ENCODE measurements at regions not wholly inside any gene's neighbourhood (a gene's known extent, or its start where the extent isn't known, plus 50 kb on each side); places are given as distances from the start of the nearest gene placed in this dataset.

GRCh38 chr13:79782541-79783205, 301.7 kb downstream of the NDFIP2 start:
- Histone ChIP-seq H3K9me3 (ENCODE audit: control insufficient read depth in 1 of 2, insufficient read depth in 1 of 2, low read length in 2 of 2) (peaks cover 0 to 4% of the 10 kb centered on the region in 2 experiments), H3K27ac (ENCODE audit: low read depth in 1 of 2, low read length in 2 of 2) (no peak overlapping the region), H3K27me3 (ENCODE audit: control insufficient read depth in 1 of 2, insufficient read depth in 2 of 2, low read length in 2 of 2) (no peaks in the 10 kb centered on the region), H3K4me1 (ENCODE audit: insufficient read depth, low read length) (no peaks in the 10 kb centered on the region), H3K36me3 (ENCODE audit: insufficient read depth, low read length) (no peaks in the 10 kb centered on the region), H3K4me3 (ENCODE audit: low read length) (no peak overlapping the region)
- Mint-ChIP-seq H3K27me3 (no peaks in the 10 kb centered on the region), H3K9me3 (no peaks in the 10 kb centered on the region), H3K4me3 (no peak overlapping the region), H3K4me1 (ENCODE audit: low read depth) (no peaks in the 10 kb centered on the region), H3K36me3 (ENCODE audit: low read depth) (no peaks in the 10 kb centered on the region), H3K27ac (no peak overlapping the region)
- POLR2A ChIA-PET, result no interaction called here
- no peak for DNase-seq
- no peak for ATAC-seq (ENCODE audit: poor library complexity)
- intact Hi-C loops (cut with DNase I, micrococcal nuclease), result no loop called here
- CTCF ChIA-PET, result no interaction called here
- no peak for TF ChIP-seq CTCF (IDR thresholded peaks at IDR 0.05)

GRCh38 chr13:79781829-79782540, 301.0 kb downstream of the NDFIP2 start:
- no peaks in the 10 kb centered on the region for H3K27me3 ChIP-seq (ENCODE audit: control insufficient read depth in 1 of 2, insufficient read depth in 2 of 2, low read length in 2 of 2)
- no peaks in the 10 kb centered on the region for H3K36me3 ChIP-seq (ENCODE audit: insufficient read depth, low read length)
- Mint-ChIP-seq H3K4me3 (no peak overlapping the region), H3K36me3 (ENCODE audit: low read depth) (no peaks in the 10 kb centered on the region), H3K27ac (no peak overlapping the region), H3K9me3 (no peaks in the 10 kb centered on the region), H3K27me3 (no peaks in the 10 kb centered on the region), H3K4me1 (ENCODE audit: low read depth) (no peaks in the 10 kb centered on the region)
- intact Hi-C loops (cut with DNase I, micrococcal nuclease), result no loop called here
- ATAC-seq (ENCODE audit: poor library complexity) (no peak), DNase-seq (no peak)
- POLR2A ChIA-PET, result no interaction called here
- TF ChIP-seq CTCF (IDR thresholded peaks at IDR 0.05), result no peak
- H3K9me3 ChIP-seq (ENCODE audit: control insufficient read depth in 1 of 2, insufficient read depth in 1 of 2, low read length in 2 of 2), result no peaks in the 10 kb centered on the region
- CTCF ChIA-PET, result no interaction called here
- H3K27ac ChIP-seq (ENCODE audit: low read depth in 1 of 2, low read length in 2 of 2), result no peak overlapping the region
- H3K4me1 ChIP-seq (ENCODE audit: insufficient read depth, low read length), result no peaks in the 10 kb centered on the region
- H3K4me3 ChIP-seq (ENCODE audit: low read length), result no peak overlapping the region

- Mint-ChIP-seq H3K27me3 (no peaks in the 10 kb centered on the region), H3K9me3 (no peaks in the 10 kb centered on the region), H3K4me1 (ENCODE audit: low read depth) (no peaks in the 10 kb centered on the region), H3K36me3 (ENCODE audit: low read depth) (no peaks in the 10 kb centered on the region), H3K4me3 (no peak overlapping the region), H3K27ac (no peak overlapping the region)
- Histone ChIP-seq H3K9me3 (ENCODE audit: control insufficient read depth in 1 of 2, insufficient read depth in 1 of 2, low read length in 2 of 2) (no peaks in the 10 kb centered on the region), H3K27ac (ENCODE audit: low read depth in 1 of 2, low read length in 2 of 2) (no peak overlapping the region), H3K36me3 (ENCODE audit: insufficient read depth, low read length) (no peaks in the 10 kb centered on the region), H3K4me3 (ENCODE audit: low read length) (no peak overlapping the region), H3K27me3 (ENCODE audit: control insufficient read depth in 1 of 2, insufficient read depth in 2 of 2, low read length in 2 of 2) (no peaks in the 10 kb centered on the region), H3K4me1 (ENCODE audit: insufficient read depth, low read length) (no peaks in the 10 kb centered on the region)
- no peak for TF ChIP-seq CTCF (IDR thresholded peaks at IDR 0.05)
- no peak for ATAC-seq (ENCODE audit: poor library complexity)
- DNase-seq, result no peak
- CTCF ChIA-PET, result no interaction called here
- intact Hi-C loops (cut with DNase I, micrococcal nuclease), result no loop called here
- POLR2A ChIA-PET, result no interaction called here
Measured at GRCh38 chr13:79780240-79780639, 299.3 kb downstream of the NDFIP2 start.

Data from CD4-positive, alpha-beta T cell (primary cell).